Testis (tissue), 2 donors: ENCODE measurements at regions not wholly inside any gene's neighbourhood (a gene's known extent, or its start where the extent isn't known, plus 50 kb on each side); places are given as distances from the start of the nearest gene placed in this dataset.

Experiments used
- CTCF ChIP-seq, 3 experiments: fragments of 450-650 bp in 2 of 3; fragments of 200-600 bp in 1 of 3; sonication (generic) in 1 of 3; IDR thresholded peaks; one replicate each; pipeline ENCODE4 v1.5.1; 2016 to 2019; ENCODE audit warnings: antibody characterized with exemption in 3 of 3, mild to moderate bottlenecking in 2 of 3, moderate library complexity in 1 of 3
- POLR2A ChIP-seq: fragments of 450-650 bp; IDR thresholded peaks from one replicate; pipeline ENCODE4 v1.6.1; 2017; ENCODE audit warnings: antibody characterized with exemption, mild to moderate bottlenecking, moderate library complexity

DNA sequence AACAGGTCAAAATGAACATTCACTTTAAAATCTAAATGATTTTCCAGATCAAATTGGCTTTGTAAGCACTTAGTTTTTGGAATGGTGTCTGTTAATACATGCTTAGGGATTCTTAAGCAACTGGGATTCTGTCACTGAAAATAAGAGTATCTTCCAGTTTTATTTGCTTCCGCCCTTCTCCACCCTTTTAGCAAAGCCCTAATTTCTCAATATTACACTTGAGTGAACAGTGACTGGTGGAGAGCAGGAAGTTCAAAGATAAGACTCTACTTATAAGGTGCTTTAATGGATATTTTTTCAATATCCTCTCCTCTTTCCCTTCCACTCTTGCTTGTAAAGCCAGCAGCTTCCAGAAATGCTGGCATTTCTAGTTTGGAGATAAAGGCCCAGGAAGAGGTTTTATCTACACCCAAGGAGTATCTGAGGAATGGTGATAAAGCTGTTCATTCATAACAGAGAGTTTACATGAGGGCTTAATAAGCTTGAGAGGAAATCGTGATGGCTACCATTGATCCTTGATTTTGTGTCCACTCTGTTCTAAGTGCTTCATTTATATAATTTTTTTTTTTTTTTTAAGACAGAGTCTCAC is 265.9 kb upstream of the PRICKLE1 start:
- TF ChIP-seq CTCF (IDR thresholded peaks at IDR 0.05) (no peak), POLR2A (no peak)
